Anterior cingulate cortex (tissue), 58 donors: ENCODE measurements at regions not wholly inside any gene's neighbourhood (a gene's known extent, or its start where the extent isn't known, plus 50 kb on each side); places are given as distances from the start of the nearest gene placed in this dataset.

Source experiments
- DNase-seq, 58 donors: peaks; one replicate each; lab custom pipeline; 2025; lab: John Stamatoyannopoulos, UW

- peak in 1 of 58 donors; percentile 5 for DNase-seq
Measured at GRCh38 chr11:11757909-11758308, 83.9 kb upstream of the USP47 start.

GRCh38 chr11:11756718-11757117, 85.1 kb upstream of the USP47 start:
- no peak for DNase-seq

- no peak for DNase-seq
Measured at GRCh38 chr11:11755871-11756270, 85.9 kb upstream of the USP47 start.

- DNase-seq, result no peak
Measured at GRCh38 chr11:11752679-11753078, 89.1 kb upstream of the USP47 start.

GRCh38 chr11:11750017-11750878, 91.5 kb upstream of the USP47 start:
- DNase-seq, result no peak

- DNase-seq, result no peak
Measured at GRCh38 chr11:11748706-11749365, 92.9 kb upstream of the USP47 start.

- no peak for DNase-seq
Measured at GRCh38 chr11:11747570-11747969, 94.2 kb upstream of the USP47 start.

GRCh38 chr11:11746449-11746848, 95.3 kb upstream of the USP47 start:
- DNase-seq, result no peak

GRCh38 chr11:11743216-11743615, 98.6 kb upstream of the USP47 start:
- no peak for DNase-seq

GRCh38 chr11:11742486-11742885, 99.3 kb upstream of the USP47 start:
- DNase-seq, result no peak

- DNase-seq, result no peak
Measured at GRCh38 chr11:11740836-11741235, 100.9 kb upstream of the USP47 start.

- no peak for DNase-seq
Measured at GRCh38 chr11:11740073-11740702, 101.6 kb upstream of the USP47 start.

GRCh38 chr11:11738370-11738769, 103.4 kb upstream of the USP47 start:
- DNase-seq, result no peak

- no peak for DNase-seq
Measured at GRCh38 chr11:11735586-11735985, 106.2 kb upstream of the USP47 start.

GRCh38 chr11:11733246-11733747, 108.5 kb upstream of the USP47 start:
- no peak for DNase-seq

GRCh38 chr11:11732116-11732515, 109.7 kb upstream of the USP47 start:
- DNase-seq, result no peak

GRCh38 chr11:11731311-11732083, 109.7 kb upstream of the GALNT18 start:
- peak in 34 of 58 donors; percentile 2 to 72 (median 26) for DNase-seq

GRCh38 chr11:11728386-11728785, 106.6 kb upstream of the GALNT18 start:
- no peak for DNase-seq

GRCh38 chr11:11725438-11725837, 103.6 kb upstream of the GALNT18 start:
- no peak for DNase-seq

- no peak for DNase-seq
Measured at GRCh38 chr11:11724994-11725393, 103.2 kb upstream of the GALNT18 start.
